ENCODE measurements at regions not wholly inside any gene's neighbourhood (a gene's known extent, or its start where the extent isn't known, plus 50 kb on each side); places are given as distances from the start of the nearest gene placed in this dataset.

- TF ChIP-seq CTCF (IDR thresholded peaks at IDR 0.05; ENCODE audit: low read depth, low read length, missing control alignments): no peak
- no peak for DNase-seq (ENCODE audit: low read depth)
- H3K4me3 ChIP-seq (ENCODE audit: low read depth, low read length): no peak overlapping the region
Observed at GRCh38 chr15:39156646-39157250, 424.1 kb upstream of the THBS1 start.

- no peak overlapping the region for H3K4me3 ChIP-seq (ENCODE audit: low read depth, low read length)
- DNase-seq (ENCODE audit: low read depth): no peak
- no peak for TF ChIP-seq CTCF (IDR thresholded peaks at IDR 0.05; ENCODE audit: low read depth, low read length, missing control alignments)
Observed at GRCh38 chr15:39157882-39158281, 423.0 kb upstream of the THBS1 start.

GRCh38 chr15:39159833-39160232 lies 421.0 kb upstream of the THBS1 start:
- TF ChIP-seq CTCF (IDR thresholded peaks at IDR 0.05; ENCODE audit: low read depth, low read length, missing control alignments): no peak
- no peak for DNase-seq (ENCODE audit: low read depth)
- H3K4me3 ChIP-seq (ENCODE audit: low read depth, low read length): no peak overlapping the region

- DNase-seq (ENCODE audit: low read depth): no peak
- no peak for TF ChIP-seq CTCF (IDR thresholded peaks at IDR 0.05; ENCODE audit: low read depth, low read length, missing control alignments)
- H3K4me3 ChIP-seq (ENCODE audit: low read depth, low read length): no peak overlapping the region
Observed at GRCh38 chr15:39161096-39161495, 419.8 kb upstream of the THBS1 start.

- TF ChIP-seq CTCF (IDR thresholded peaks at IDR 0.05; ENCODE audit: low read depth, low read length, missing control alignments): no peak
- DNase-seq (ENCODE audit: low read depth): no peak
- no peak overlapping the region for H3K4me3 ChIP-seq (ENCODE audit: low read depth, low read length)
Observed at GRCh38 chr15:39165020-39165706, 415.7 kb upstream of the THBS1 start.

- TF ChIP-seq CTCF (IDR thresholded peaks at IDR 0.05; ENCODE audit: low read depth, low read length, missing control alignments): no peak
- no peak overlapping the region for H3K4me3 ChIP-seq (ENCODE audit: low read depth, low read length)
- no peak for DNase-seq (ENCODE audit: low read depth)
Observed at GRCh38 chr15:39167164-39168058, 413.5 kb upstream of the THBS1 start.
